HL-60 (cell line): ENCODE measurements at regions not wholly inside any gene's neighbourhood (a gene's known extent, or its start where the extent isn't known, plus 50 kb on each side); places are given as distances from the start of the nearest gene placed in this dataset.

Experiments
- CTCF ChIP-seq: IDR thresholded peaks from one replicate; pipeline ENCODE4 v1.5.1; 2011; ENCODE audit warnings: low read length, control low read depth, inconsistent platforms; ENCODE audit not compliant: insufficient read depth
- POLR2AphosphoS5 ChIP-seq: IDR thresholded peaks from 2 replicates; pipeline ENCODE4 v1.6.1; 2012; ENCODE audit warnings: low read depth
- REST ChIP-seq: IDR thresholded peaks from 2 replicates; pipeline ENCODE4 v1.6.1; 2012; ENCODE audit warnings: low read depth; ENCODE audit not compliant: insufficient replicate concordance
- SPI1 ChIP-seq: IDR thresholded peaks from 2 replicates; pipeline ENCODE4 v1.6.1; 2012; ENCODE audit warnings: low read depth, mild to moderate bottlenecking, borderline replicate concordance

DNA sequence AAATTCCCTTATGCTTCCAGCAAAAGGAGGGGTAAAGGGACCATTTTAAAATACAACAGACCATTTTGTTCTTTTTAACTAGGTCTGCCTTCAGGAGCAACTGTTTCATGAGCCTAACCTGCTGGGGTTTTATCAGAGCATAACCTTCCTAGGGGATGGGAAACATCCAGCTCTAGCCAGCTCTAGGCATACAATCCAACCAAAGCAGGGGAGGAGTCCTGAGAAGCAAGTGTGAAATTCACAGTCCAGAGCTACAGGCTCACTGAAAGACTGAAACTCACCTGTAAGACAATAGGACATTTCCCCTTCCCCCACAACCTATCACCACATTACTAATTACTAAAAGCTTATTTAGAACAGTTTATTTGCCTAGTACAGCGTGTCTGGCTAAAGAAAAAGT lies 1296.6 kb upstream of the DDX18 start:
- TF ChIP-seq CTCF (no peak), POLR2AphosphoS5 (no peak), REST (no peak), SPI1 (no peak)
